ENCODE measurements at regions not wholly inside any gene's neighbourhood (a gene's known extent, or its start where the extent isn't known, plus 50 kb on each side); places are given as distances from the start of the nearest gene placed in this dataset.

DNA sequence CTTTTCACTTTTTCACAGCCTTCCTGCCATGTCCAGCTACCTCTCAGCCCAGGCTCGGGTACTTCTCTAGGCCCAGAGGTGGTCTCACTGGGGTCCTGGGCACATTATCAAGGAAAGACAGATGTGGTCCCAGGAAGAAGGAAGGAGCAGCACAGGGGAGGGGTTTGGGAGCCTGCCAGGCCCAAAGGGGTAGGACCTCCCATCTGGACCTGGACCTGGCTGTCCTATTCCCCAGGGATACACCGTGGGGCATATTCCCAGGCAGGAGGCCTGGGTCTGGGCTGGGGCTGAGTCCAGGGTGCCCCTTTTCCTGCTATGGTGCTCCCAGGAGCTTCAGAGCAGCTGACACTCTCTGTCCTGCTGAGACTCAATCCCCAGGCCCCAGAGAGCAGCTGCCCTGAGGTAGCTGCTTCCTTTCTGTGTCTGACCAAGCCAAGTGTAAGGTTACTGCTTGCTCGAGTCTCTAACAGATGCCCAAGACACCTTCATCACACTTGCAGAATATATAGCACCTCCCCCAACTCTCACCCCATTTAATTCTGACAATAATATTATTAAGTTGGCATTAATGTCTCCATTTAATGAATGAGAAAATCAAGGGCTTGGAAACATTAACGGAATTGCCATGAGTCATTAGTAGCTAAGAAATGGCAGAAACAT lies 232.0 kb downstream of the BUD13 start:
- TF ChIP-seq, protein P1, sequence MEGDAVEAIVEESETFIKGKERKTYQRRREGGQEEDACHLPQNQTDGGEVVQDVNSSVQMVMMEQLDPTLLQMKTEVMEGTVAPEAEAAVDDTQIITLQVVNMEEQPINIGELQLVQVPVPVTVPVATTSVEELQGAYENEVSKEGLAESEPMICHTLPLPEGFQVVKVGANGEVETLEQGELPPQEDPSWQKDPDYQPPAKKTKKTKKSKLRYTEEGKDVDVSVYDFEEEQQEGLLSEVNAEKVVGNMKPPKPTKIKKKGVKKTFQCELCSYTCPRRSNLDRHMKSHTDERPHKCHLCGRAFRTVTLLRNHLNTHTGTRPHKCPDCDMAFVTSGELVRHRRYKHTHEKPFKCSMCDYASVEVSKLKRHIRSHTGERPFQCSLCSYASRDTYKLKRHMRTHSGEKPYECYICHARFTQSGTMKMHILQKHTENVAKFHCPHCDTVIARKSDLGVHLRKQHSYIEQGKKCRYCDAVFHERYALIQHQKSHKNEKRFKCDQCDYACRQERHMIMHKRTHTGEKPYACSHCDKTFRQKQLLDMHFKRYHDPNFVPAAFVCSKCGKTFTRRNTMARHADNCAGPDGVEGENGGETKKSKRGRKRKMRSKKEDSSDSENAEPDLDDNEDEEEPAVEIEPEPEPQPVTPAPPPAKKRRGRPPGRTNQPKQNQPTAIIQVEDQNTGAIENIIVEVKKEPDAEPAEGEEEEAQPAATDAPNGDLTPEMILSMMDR (IDR thresholded peaks at IDR 0.05 in 4 of 5, conservative IDR thresholded peaks at IDR 0.05 in 1 of 5) = no peak
- TF ChIP-seq POLR2A (IDR thresholded peaks at IDR 0.05) = no peak

All from gastrocnemius medialis (tissue), 4 donors.